A549 (cell line): ENCODE measurements at regions not wholly inside any gene's neighbourhood (a gene's known extent, or its start where the extent isn't known, plus 50 kb on each side); places are given as distances from the start of the nearest gene placed in this dataset.

Source experiments
- ATAC-seq, 2 experiments: fragments of 200-7000 bp in 1 of 2; fragments of >200 bp in 1 of 2; cut with Nextera tagmentation in 1 of 2; cut with Tn5 transposase in 1 of 2; 3 replicates each; pipeline versions ENCODE4 v1.8.0 to v1.9.1; 2018 to 2020; ENCODE audit warnings: mild to moderate bottlenecking in 1 of 2, moderate library complexity in 1 of 2
- CTCF ChIA-PET: fragments of 300-600 bp; sonication (Branson Sonifier 250); formaldehyde crosslinking; extraction: SDS; loops from one replicate; lab custom pipeline; 2021; ENCODE audit warnings: antibody characterized with exemption, inconsistent platforms; lab: Yijun Ruan, JAX
- POLR2A ChIA-PET: fragments of 350-600 bp; formaldehyde crosslinking; extraction: SDS; loops from one replicate; lab custom pipeline; 2021; ENCODE audit warnings: antibody characterized with exemption, inconsistent platforms; lab: Yijun Ruan, JAX
- DNase-seq, 2 experiments: peaks; one replicate each; pipeline versions ENCODE4 v3.0.0 to v3.0.0-alpha.2; 2011 to 2016; ENCODE audit warnings: low read depth in 1 of 2, low spot score in 1 of 2
- FAIRE-seq: peaks from 2 replicates; lab custom pipeline; 2011; peaks lifted over from hg19 to GRCh38; lab: Jason Lieb, UNC
- H3K27ac ChIP-seq, 2 experiments: fragments of >200 bp; sonication (Bioruptor Twin); formaldehyde crosslinking; 3 replicates each; pipeline ENCODE4 v1.5.1; 2016 to 2017
- H3K4me1 ChIP-seq: fragments of >200 bp; sonication (Bioruptor Twin); formaldehyde crosslinking; 3 replicates; pipeline ENCODE4 v1.6.1; 2016
- H3K4me2 ChIP-seq: fragments of >200 bp; sonication (Bioruptor Twin); formaldehyde crosslinking; 3 replicates; pipeline ENCODE4 v1.6.1; 2016
- H3K4me3 ChIP-seq: fragments of >200 bp; sonication (Bioruptor Twin); formaldehyde crosslinking; 3 replicates; pipeline ENCODE4 v1.5.1; 2016
- H3K9me3 ChIP-seq: fragments of >200 bp; sonication (Bioruptor Twin); formaldehyde crosslinking; 3 replicates; pipeline ENCODE4 v1.6.1; 2016
- BHLHE40 ChIP-seq: IDR thresholded peaks from 2 replicates; pipeline ENCODE4 v1.6.1; 2012; ENCODE audit warnings: low read depth, low read length, inconsistent platforms
- CBX2 ChIP-seq: fragments of 200-600 bp; sonication (generic); IDR thresholded peaks from 2 replicates; pipeline ENCODE4 v1.6.1; 2016; ENCODE audit warnings: low read depth, mild to moderate bottlenecking, borderline replicate concordance
- CEBPB ChIP-seq, 2 experiments: fragments of >200 bp in 1 of 2; sonication (Bioruptor Twin) in 1 of 2; formaldehyde crosslinking in 1 of 2; IDR thresholded peaks; 2 replicates each; pipeline ENCODE4 v1.6.1; 2012 to 2016
- CHD4 ChIP-seq: fragments of 200-600 bp; sonication (generic); IDR thresholded peaks from 2 replicates; pipeline ENCODE4 v1.6.1; 2016; ENCODE audit warnings: antibody characterized with exemption, mild to moderate bottlenecking, borderline replicate concordance
- EHMT2 ChIP-seq: fragments of 200-600 bp; sonication (generic); IDR thresholded peaks from 2 replicates; pipeline ENCODE4 v1.6.1; 2016; ENCODE audit warnings: antibody characterized with exemption, low read depth, mild to moderate bottlenecking, moderate library complexity
- EP300 ChIP-seq, 2 experiments: fragments of >200 bp; sonication (Bioruptor Twin); formaldehyde crosslinking; IDR thresholded peaks; 2 replicates in 1 of 2; 3 replicates in 1 of 2; pipeline ENCODE4 v1.6.1; 2016 to 2017
- FOXS1 ChIP-seq: fragments of 250-450 bp; sonication (Bioruptor Pico); IDR thresholded peaks from 2 replicates; pipeline ENCODE4 v1.5.0; 2020; ENCODE audit warnings: mild to moderate bottlenecking, moderate library complexity
- HDAC2 ChIP-seq: fragments of 200-600 bp; sonication (generic); IDR thresholded peaks from 2 replicates; pipeline ENCODE4 v1.6.1; 2016
- HOXA7 ChIP-seq: fragments of 250-450 bp; sonication (Bioruptor Pico); IDR thresholded peaks from 2 replicates; pipeline ENCODE4 v1.5.0; 2020; ENCODE audit warnings: mild to moderate bottlenecking, moderate library complexity
- HOXB13 ChIP-seq: fragments of 250-450 bp; sonication (Bioruptor Pico); IDR thresholded peaks from 2 replicates; pipeline ENCODE4 v1.5.0; 2020; ENCODE audit warnings: low read depth, mild to moderate bottlenecking, moderate library complexity
- HOXB5 ChIP-seq: fragments of 250-450 bp; sonication (Bioruptor Pico); IDR thresholded peaks from 2 replicates; pipeline ENCODE4 v1.5.0; 2020; ENCODE audit warnings: mild to moderate bottlenecking, moderate library complexity
- JUN ChIP-seq, 2 experiments: fragments of >200 bp; sonication (Bioruptor Twin); formaldehyde crosslinking; IDR thresholded peaks; 2 replicates in 1 of 2; 3 replicates in 1 of 2; pipeline ENCODE4 v1.6.1; 2016 to 2017
- KDM1A ChIP-seq: fragments of 200-600 bp; sonication (generic); IDR thresholded peaks from 2 replicates; pipeline ENCODE4 v1.6.1; 2016; ENCODE audit warnings: low read depth, mild to moderate bottlenecking
- MYC ChIP-seq: IDR thresholded peaks from 2 replicates; pipeline ENCODE4 v1.6.1; 2012; ENCODE audit warnings: mild to moderate bottlenecking, inconsistent platforms, low read length, improper control_type of control experiment, borderline replicate concordance
- POLR2A ChIP-seq: IDR thresholded peaks from 2 replicates; pipeline ENCODE4 v1.6.1; 2012; ENCODE audit warnings: mild to moderate bottlenecking, low read length
- POLR2AphosphoS2 ChIP-seq: conservative IDR thresholded peaks from 2 replicates; pipeline ENCODE4 v1.6.1; 2012; ENCODE audit warnings: low read length, improper control_type of control experiment, inconsistent platforms
- RCOR1 ChIP-seq: fragments of 150-350 bp; IDR thresholded peaks from 2 replicates; pipeline ENCODE4 v1.6.1; 2014; ENCODE audit warnings: antibody characterized with exemption, low read length, low read depth
- RNF2 ChIP-seq: fragments of 200-600 bp; sonication (generic); IDR thresholded peaks from 2 replicates; pipeline ENCODE4 v1.6.1; 2016; ENCODE audit warnings: low read depth, mild to moderate bottlenecking, antibody characterized with exemption, moderate library complexity, borderline replicate concordance
- SREBF2 ChIP-seq: fragments of 450-650 bp; IDR thresholded peaks from 2 replicates; pipeline ENCODE4 v1.6.1; 2014; ENCODE audit warnings: mild to moderate bottlenecking, moderate library complexity
- ZNF302 ChIP-seq: fragments of 250-450 bp; sonication (Bioruptor Pico); IDR thresholded peaks from 2 replicates; pipeline ENCODE4 v1.9.0; 2021; ENCODE audit warnings: inconsistent platforms, mild to moderate bottlenecking, moderate library complexity
- WGBS: methylation state at CpG from one replicate; pipeline ENCODE4 v1.1.6; 2017; ENCODE audit errors: missing lambda C conversion rate; 5-methylcytosine and 5-hydroxymethylcytosine counted together
- TF ChIP-seq, protein P1 (sequence below): fragments of 200-600 bp; sonication (generic); IDR thresholded peaks from 2 replicates; pipeline ENCODE4 v1.6.1; 2016; ENCODE audit warnings: antibody characterized with exemption, mild to moderate bottlenecking, moderate library complexity
- TF ChIP-seq, protein P2 (sequence below): fragments of 150-350 bp; IDR thresholded peaks from 2 replicates; pipeline ENCODE4 v1.6.1; 2014; ENCODE audit warnings: low read depth, mild to moderate bottlenecking, low read length
- TF ChIP-seq, protein P3 (sequence below): fragments of 450-650 bp; IDR thresholded peaks from 2 replicates; pipeline ENCODE4 v1.6.1; 2014; ENCODE audit warnings: antibody characterized with exemption
- TF ChIP-seq, protein P4 (sequence below): IDR thresholded peaks from 2 replicates; pipeline ENCODE4 v1.6.1; 2012
- TF ChIP-seq, protein P5 (sequence below): IDR thresholded peaks from 2 replicates; pipeline ENCODE4 v1.6.1; 2012

GRCh38 chr5:103356350-103357091 is 98.0 kb downstream of the MACIR start:
- H3K9me3 ChIP-seq, result no peaks in the 10 kb centered on the region
- H3K4me1 ChIP-seq, result no peaks in the 10 kb centered on the region
- TF ChIP-seq BHLHE40, result no peak
- TF ChIP-seq KDM1A, result no peak
- TF ChIP-seq ZNF302 (CRISPR knock-in tag), result no peak
- TF ChIP-seq EHMT2, result no peak
- TF ChIP-seq FOXS1 (CRISPR knock-in tag), result no peak
- ChIA-PET POLR2A (no interaction called here), CTCF (interaction anchor here (1.1 to 1.3 kb wide), 2 partner anchors 9 to 12 kb away, joined by 3 to 4 read pairs; no protein-coding TSS in a partner anchor)
- no peak overlapping the region for H3K27ac ChIP-seq
- DNase-seq, result no peak
- ATAC-seq, result no peak
- no peak overlapping the region for H3K4me2 ChIP-seq
- no peak overlapping the region for H3K4me3 ChIP-seq
- FAIRE-seq, result no peak
- 76% methylated on average over 3 of the region's 3 CpGs for WGBS

DNA sequence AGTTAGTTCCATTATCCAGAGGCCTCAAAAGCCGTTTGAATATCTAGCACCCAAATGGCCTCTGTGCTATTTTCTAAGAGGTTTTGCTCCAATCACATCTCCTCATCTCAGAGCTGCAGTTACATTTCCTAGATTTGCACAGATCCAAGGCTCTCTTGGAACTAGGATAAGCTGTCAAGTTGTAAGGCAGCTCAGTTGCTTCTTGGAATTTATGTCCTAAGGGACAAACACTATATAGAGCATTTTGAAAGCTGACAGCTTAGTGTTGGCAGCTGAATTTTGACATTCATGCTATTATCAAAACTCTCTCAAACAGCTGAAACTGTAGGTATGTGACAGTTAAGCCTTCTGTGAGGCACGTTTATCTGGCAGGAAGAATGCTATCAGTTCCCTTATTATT is 97.0 kb downstream of the MACIR start:
- no peak for ATAC-seq
- 15% methylated on average over 2 of the region's 2 CpGs for WGBS
- CTCF ChIA-PET, result interaction anchor here (1.1 to 1.3 kb wide), 2 partner anchors 9 to 13 kb away, joined by 3 to 4 read pairs; no protein-coding TSS in a partner anchor

DNA sequence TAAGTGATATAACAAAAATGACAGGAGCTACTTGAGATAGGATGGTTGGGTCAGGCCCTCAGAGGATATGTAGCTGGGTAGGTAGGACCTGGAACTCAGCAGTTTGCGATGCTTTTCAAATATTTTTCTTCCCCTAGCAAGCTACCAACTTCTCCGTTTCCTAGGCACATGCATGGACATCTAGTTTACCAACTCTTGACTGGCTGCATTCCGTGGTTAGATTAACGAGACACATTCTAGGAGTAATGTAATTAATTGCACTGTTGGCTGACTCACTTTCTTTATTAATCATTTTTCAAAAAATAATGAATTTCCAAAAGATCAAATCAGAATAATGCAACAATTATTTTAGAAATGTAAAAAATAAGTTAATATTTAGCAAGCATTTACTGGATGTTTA is 95.9 kb downstream of the MACIR start:
- H3K4me3 ChIP-seq, result no peak overlapping the region
- TF ChIP-seq JUN (IDR thresholded peaks at IDR 0.05) (no peak), CHD4 (no peak), POLR2AphosphoS2 (no peak), SREBF2 (no peak), CBX2 (no peak), HOXB5 (CRISPR knock-in tag) (no peak), HDAC2 (no peak), CEBPB (IDR thresholded peaks at IDR 0.05) (no peak), EP300 (IDR thresholded peaks at IDR 0.05) (no peak), HOXB13 (no peak), ZNF302 (CRISPR knock-in tag) (no peak), FOXS1 (CRISPR knock-in tag) (no peak), RNF2 (no peak)
- TF ChIP-seq, protein P1, sequence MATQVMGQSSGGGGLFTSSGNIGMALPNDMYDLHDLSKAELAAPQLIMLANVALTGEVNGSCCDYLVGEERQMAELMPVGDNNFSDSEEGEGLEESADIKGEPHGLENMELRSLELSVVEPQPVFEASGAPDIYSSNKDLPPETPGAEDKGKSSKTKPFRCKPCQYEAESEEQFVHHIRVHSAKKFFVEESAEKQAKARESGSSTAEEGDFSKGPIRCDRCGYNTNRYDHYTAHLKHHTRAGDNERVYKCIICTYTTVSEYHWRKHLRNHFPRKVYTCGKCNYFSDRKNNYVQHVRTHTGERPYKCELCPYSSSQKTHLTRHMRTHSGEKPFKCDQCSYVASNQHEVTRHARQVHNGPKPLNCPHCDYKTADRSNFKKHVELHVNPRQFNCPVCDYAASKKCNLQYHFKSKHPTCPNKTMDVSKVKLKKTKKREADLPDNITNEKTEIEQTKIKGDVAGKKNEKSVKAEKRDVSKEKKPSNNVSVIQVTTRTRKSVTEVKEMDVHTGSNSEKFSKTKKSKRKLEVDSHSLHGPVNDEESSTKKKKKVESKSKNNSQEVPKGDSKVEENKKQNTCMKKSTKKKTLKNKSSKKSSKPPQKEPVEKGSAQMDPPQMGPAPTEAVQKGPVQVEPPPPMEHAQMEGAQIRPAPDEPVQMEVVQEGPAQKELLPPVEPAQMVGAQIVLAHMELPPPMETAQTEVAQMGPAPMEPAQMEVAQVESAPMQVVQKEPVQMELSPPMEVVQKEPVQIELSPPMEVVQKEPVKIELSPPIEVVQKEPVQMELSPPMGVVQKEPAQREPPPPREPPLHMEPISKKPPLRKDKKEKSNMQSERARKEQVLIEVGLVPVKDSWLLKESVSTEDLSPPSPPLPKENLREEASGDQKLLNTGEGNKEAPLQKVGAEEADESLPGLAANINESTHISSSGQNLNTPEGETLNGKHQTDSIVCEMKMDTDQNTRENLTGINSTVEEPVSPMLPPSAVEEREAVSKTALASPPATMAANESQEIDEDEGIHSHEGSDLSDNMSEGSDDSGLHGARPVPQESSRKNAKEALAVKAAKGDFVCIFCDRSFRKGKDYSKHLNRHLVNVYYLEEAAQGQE, result no peak
- TF ChIP-seq, protein P2, sequence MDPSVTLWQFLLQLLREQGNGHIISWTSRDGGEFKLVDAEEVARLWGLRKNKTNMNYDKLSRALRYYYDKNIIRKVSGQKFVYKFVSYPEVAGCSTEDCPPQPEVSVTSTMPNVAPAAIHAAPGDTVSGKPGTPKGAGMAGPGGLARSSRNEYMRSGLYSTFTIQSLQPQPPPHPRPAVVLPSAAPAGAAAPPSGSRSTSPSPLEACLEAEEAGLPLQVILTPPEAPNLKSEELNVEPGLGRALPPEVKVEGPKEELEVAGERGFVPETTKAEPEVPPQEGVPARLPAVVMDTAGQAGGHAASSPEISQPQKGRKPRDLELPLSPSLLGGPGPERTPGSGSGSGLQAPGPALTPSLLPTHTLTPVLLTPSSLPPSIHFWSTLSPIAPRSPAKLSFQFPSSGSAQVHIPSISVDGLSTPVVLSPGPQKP, result no peak
- TF ChIP-seq, protein P3, sequence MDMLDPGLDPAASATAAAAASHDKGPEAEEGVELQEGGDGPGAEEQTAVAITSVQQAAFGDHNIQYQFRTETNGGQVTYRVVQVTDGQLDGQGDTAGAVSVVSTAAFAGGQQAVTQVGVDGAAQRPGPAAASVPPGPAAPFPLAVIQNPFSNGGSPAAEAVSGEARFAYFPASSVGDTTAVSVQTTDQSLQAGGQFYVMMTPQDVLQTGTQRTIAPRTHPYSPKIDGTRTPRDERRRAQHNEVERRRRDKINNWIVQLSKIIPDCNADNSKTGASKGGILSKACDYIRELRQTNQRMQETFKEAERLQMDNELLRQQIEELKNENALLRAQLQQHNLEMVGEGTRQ, result no peak
- TF ChIP-seq, all 56 proteins: peak for 0
- Histone ChIP-seq H3K4me1 (no peaks in the 10 kb centered on the region), H3K27ac (no peak overlapping the region), H3K4me2 (no peak overlapping the region), H3K9me3 (no peaks in the 10 kb centered on the region)
- DNase-seq, result no peak
- POLR2A ChIA-PET, result no interaction called here
- WGBS, result 58% methylated on average over 4 of the region's 4 CpGs
- FAIRE-seq, result no peak
- ATAC-seq, result no peak
- CTCF ChIA-PET, result no interaction called here

More for the DNA sequence above, 97.0 kb downstream of the MACIR start:
- Histone ChIP-seq H3K4me2 (no peak overlapping the region), H3K4me3 (no peak overlapping the region), H3K27ac (no peak overlapping the region), H3K9me3 (no peaks in the 10 kb centered on the region), H3K4me1 (no peaks in the 10 kb centered on the region)
- FAIRE-seq, result no peak
- TF ChIP-seq RNF2 (no peak), POLR2A (no peak), JUN (IDR thresholded peaks at IDR 0.05) (no peak), RCOR1 (no peak), MYC (no peak), HOXA7 (CRISPR knock-in tag) (no peak), EP300 (IDR thresholded peaks at IDR 0.05) (no peak)
- TF ChIP-seq, protein P4, sequence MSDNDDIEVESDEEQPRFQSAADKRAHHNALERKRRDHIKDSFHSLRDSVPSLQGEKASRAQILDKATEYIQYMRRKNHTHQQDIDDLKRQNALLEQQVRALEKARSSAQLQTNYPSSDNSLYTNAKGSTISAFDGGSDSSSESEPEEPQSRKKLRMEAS, result no peak
- TF ChIP-seq, protein P5, sequence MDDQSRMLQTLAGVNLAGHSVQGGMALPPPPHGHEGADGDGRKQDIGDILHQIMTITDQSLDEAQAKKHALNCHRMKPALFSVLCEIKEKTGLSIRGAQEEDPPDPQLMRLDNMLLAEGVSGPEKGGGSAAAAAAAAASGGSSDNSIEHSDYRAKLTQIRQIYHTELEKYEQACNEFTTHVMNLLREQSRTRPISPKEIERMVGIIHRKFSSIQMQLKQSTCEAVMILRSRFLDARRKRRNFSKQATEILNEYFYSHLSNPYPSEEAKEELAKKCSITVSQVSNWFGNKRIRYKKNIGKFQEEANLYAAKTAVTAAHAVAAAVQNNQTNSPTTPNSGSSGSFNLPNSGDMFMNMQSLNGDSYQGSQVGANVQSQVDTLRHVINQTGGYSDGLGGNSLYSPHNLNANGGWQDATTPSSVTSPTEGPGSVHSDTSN, result no peak
- TF ChIP-seq, protein P3, result no peak
- POLR2A ChIA-PET, result no interaction called here
- DNase-seq, result no peak
